K562 (cell line): ENCODE measurements at regions not wholly inside any gene's neighbourhood (a gene's known extent, or its start where the extent isn't known, plus 50 kb on each side); places are given as distances from the start of the nearest gene placed in this dataset.

Experiments used
- KAT7 ChIP-seq: sonication (generic); formaldehyde crosslinking; IDR thresholded peaks from 2 replicates; pipeline ENCODE4 v1.8.0; 2022; ENCODE audit warnings: missing genetic modification reagents, mild to moderate bottlenecking, borderline replicate concordance
- KDM2B ChIP-seq: fragments of 250-450 bp; sonication (Bioruptor Pico); IDR thresholded peaks from 2 replicates; pipeline ENCODE4 v1.8.0; 2021; ENCODE audit warnings: mild to moderate bottlenecking, moderate library complexity
- ZNF146 ChIP-seq: IDR thresholded peaks from one replicate; pipeline ENCODE4 v1.6.1; 2018; ENCODE audit warnings: missing compliant biosample characterization; ENCODE audit not compliant: unreplicated experiment
- ZNF436 ChIP-seq: fragments of 250-450, 450-650 bp; sonication (Bioruptor Pico); formaldehyde crosslinking; IDR thresholded peaks from 2 replicates; pipeline ENCODE4 v1.7.0; 2020; ENCODE audit warnings: mild to moderate bottlenecking
- TF ChIP-seq, protein P1 (sequence below): fragments of 450-650 bp; IDR thresholded peaks from 2 replicates; pipeline ENCODE4 v1.6.1; 2016; ENCODE audit warnings: missing biosample characterization, missing genetic modification characterization
- TF ChIP-seq, protein P2 (sequence below): fragments of 250-450 bp; sonication (Bioruptor Pico); IDR thresholded peaks from 2 replicates; pipeline ENCODE4 v1.8.0; 2021; ENCODE audit warnings: moderate library complexity, mild to moderate bottlenecking, inconsistent platforms
- TF ChIP-seq, protein P3 (sequence below): sonication (generic); formaldehyde crosslinking; IDR thresholded peaks from 2 replicates; pipeline ENCODE4 v1.8.1; 2023; ENCODE audit warnings: missing genetic modification reagents, mild to moderate bottlenecking, borderline replicate concordance

DNA sequence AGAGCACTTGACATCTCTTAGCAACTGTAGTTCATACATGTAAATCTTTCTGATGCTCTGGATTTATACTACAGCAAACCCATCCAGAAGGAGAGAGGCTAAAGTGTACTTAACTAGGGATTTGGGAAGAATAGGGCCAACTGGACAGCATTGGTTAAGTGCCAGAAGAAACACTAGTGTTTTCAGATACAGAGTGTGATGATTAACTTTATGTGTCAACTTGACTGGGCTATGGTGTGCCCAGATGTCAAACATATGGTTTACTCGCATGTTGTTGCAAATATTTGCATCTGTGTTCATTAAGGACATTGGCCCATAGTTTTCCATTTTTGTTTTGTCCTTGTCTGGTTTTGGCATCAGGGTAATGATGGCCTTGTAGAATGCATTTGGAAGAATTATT, 384.7 kb upstream of the KCND2 start (continued):
- TF ChIP-seq, protein P1, sequence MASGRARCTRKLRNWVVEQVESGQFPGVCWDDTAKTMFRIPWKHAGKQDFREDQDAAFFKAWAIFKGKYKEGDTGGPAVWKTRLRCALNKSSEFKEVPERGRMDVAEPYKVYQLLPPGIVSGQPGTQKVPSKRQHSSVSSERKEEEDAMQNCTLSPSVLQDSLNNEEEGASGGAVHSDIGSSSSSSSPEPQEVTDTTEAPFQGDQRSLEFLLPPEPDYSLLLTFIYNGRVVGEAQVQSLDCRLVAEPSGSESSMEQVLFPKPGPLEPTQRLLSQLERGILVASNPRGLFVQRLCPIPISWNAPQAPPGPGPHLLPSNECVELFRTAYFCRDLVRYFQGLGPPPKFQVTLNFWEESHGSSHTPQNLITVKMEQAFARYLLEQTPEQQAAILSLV: no peak
- TF ChIP-seq, protein P2, sequence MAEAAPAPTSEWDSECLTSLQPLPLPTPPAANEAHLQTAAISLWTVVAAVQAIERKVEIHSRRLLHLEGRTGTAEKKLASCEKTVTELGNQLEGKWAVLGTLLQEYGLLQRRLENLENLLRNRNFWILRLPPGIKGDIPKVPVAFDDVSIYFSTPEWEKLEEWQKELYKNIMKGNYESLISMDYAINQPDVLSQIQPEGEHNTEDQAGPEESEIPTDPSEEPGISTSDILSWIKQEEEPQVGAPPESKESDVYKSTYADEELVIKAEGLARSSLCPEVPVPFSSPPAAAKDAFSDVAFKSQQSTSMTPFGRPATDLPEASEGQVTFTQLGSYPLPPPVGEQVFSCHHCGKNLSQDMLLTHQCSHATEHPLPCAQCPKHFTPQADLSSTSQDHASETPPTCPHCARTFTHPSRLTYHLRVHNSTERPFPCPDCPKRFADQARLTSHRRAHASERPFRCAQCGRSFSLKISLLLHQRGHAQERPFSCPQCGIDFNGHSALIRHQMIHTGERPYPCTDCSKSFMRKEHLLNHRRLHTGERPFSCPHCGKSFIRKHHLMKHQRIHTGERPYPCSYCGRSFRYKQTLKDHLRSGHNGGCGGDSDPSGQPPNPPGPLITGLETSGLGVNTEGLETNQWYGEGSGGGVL (CRISPR knock-in tag): no peak
- TF ChIP-seq, protein P3, sequence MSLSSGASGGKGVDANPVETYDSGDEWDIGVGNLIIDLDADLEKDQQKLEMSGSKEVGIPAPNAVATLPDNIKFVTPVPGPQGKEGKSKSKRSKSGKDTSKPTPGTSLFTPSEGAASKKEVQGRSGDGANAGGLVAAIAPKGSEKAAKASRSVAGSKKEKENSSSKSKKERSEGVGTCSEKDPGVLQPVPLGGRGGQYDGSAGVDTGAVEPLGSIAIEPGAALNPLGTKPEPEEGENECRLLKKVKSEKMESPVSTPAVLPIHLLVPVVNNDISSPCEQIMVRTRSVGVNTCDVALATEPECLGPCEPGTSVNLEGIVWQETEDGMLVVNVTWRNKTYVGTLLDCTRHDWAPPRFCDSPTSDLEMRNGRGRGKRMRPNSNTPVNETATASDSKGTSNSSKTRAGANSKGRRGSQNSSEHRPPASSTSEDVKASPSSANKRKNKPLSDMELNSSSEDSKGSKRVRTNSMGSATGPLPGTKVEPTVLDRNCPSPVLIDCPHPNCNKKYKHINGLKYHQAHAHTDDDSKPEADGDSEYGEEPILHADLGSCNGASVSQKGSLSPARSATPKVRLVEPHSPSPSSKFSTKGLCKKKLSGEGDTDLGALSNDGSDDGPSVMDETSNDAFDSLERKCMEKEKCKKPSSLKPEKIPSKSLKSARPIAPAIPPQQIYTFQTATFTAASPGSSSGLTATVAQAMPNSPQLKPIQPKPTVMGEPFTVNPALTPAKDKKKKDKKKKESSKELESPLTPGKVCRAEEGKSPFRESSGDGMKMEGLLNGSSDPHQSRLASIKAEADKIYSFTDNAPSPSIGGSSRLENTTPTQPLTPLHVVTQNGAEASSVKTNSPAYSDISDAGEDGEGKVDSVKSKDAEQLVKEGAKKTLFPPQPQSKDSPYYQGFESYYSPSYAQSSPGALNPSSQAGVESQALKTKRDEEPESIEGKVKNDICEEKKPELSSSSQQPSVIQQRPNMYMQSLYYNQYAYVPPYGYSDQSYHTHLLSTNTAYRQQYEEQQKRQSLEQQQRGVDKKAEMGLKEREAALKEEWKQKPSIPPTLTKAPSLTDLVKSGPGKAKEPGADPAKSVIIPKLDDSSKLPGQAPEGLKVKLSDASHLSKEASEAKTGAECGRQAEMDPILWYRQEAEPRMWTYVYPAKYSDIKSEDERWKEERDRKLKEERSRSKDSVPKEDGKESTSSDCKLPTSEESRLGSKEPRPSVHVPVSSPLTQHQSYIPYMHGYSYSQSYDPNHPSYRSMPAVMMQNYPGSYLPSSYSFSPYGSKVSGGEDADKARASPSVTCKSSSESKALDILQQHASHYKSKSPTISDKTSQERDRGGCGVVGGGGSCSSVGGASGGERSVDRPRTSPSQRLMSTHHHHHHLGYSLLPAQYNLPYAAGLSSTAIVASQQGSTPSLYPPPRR: no peak
- TF ChIP-seq ZNF146 (CRISPR knock-in tag) (no peak), KAT7 (CRISPR knock-in tag) (no peak), KDM2B (CRISPR knock-in tag) (no peak), ZNF436 (CRISPR knock-in tag) (no peak)
